ENCODE measurements at regions not wholly inside any gene's neighbourhood (a gene's known extent, or its start where the extent isn't known, plus 50 kb on each side); places are given as distances from the start of the nearest gene placed in this dataset. TPM values are rescaled to one million over a fixed set of nuclear protein-coding genes. Genes with fewer than 3 reads are reported as not detected.

DNA sequence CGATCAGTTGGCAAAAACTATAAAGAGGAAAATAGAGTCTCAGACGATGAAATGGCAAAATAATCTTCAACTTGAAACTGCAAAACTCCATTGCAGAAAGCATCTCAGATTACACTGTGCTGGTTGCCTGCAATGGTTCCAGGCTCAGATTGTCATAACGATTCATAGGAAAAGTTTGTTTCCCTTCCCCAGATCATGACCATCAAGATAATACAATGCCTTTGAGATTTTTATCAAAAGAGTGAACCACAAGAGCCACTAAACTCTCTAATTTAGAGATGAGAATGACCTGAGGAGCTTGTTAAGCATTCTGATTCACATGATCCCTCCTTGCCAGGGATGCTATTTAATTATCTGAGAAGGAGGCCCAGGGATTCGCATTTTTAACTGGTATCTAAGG lies 52.6 kb upstream of the ITGA1 start:
- H3K4me1 ChIP-seq (ENCODE audit: insufficient read depth): no peaks in the 10 kb centered on the region
- no peaks in the 10 kb centered on the region for H3K9me2 ChIP-seq (replicated peaks; ENCODE audit: insufficient read depth)
- no peaks in the 10 kb centered on the region for H3K79me2 ChIP-seq
- no peak for DNase-seq (ENCODE audit: low spot score)
- 80% methylated on average over 4 of the region's 4 CpGs for WGBS (ENCODE audit: low lambda C conversion rate, missing lambda C conversion rate)
- H3K36me3 ChIP-seq (replicated peaks; ENCODE audit: insufficient read depth, low read depth): no peaks in the 10 kb centered on the region
- H4K20me1 ChIP-seq (ENCODE audit: insufficient read depth, poor library complexity, severe bottlenecking): no peaks in the 10 kb centered on the region
- no peak overlapping the region for H3K4me3 ChIP-seq
- H3K4me2 ChIP-seq: no peak overlapping the region
- H2AFZ ChIP-seq: no peak overlapping the region
- no peaks in the 10 kb centered on the region for H3K9me3 ChIP-seq (ENCODE audit: low read depth)
- no peaks in the 10 kb centered on the region for H3K27me3 ChIP-seq
- H3K27ac ChIP-seq: no peak overlapping the region
- TF ChIP-seq EZH2 (IDR thresholded peaks at IDR 0.05; ENCODE audit: borderline replicate concordance) (no peak), EZH2phosphoT487 (IDR thresholded peaks at IDR 0.05; ENCODE audit: low read depth, severe bottlenecking, unreplicated experiment) (no peak)
- TF ChIP-seq, protein P1, sequence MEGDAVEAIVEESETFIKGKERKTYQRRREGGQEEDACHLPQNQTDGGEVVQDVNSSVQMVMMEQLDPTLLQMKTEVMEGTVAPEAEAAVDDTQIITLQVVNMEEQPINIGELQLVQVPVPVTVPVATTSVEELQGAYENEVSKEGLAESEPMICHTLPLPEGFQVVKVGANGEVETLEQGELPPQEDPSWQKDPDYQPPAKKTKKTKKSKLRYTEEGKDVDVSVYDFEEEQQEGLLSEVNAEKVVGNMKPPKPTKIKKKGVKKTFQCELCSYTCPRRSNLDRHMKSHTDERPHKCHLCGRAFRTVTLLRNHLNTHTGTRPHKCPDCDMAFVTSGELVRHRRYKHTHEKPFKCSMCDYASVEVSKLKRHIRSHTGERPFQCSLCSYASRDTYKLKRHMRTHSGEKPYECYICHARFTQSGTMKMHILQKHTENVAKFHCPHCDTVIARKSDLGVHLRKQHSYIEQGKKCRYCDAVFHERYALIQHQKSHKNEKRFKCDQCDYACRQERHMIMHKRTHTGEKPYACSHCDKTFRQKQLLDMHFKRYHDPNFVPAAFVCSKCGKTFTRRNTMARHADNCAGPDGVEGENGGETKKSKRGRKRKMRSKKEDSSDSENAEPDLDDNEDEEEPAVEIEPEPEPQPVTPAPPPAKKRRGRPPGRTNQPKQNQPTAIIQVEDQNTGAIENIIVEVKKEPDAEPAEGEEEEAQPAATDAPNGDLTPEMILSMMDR (IDR thresholded peaks at IDR 0.05; ENCODE audit: poor library complexity): no peak

Small RNAs in the stretch of these regions (small RNA-seq; reads per million reads assigned to genes)
- gene RPS17P11: not detected

All from hepatocyte (in vitro differentiated cells).